ENCODE measurements at regions not wholly inside any gene's neighbourhood (a gene's known extent, or its start where the extent isn't known, plus 50 kb on each side); places are given as distances from the start of the nearest gene placed in this dataset.

DNA sequence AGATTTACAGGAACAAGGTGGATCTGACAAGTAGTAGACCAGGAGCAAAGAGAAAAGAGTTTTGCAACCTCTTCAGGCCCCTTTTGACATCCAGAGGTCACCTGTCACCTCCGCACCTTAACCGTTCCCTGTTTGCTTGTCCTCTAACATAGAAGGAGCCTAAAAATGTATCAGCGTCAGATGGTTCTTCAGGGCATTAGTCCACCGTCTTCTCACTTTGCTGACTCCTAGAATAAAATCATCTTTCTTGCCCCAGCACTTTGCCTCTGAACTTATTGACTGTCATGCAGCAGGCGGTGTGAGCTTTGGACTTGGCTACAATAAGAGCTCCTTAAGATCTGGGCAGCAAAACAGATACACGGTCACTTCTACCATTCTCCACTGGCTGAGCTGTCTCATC lies 339.7 kb upstream of the B3GAT1 start:
- no peak for DNase-seq

GRCh38 chr11:134751031-134751585 lies 339.1 kb upstream of the B3GAT1 start:
- H3K27me3 ChIP-seq (replicated peaks in 1 of 4; ENCODE audit: control extremely low read depth in 1 of 4, control insufficient read depth in 3 of 4, insufficient read depth in 4 of 4, low read length in 3 of 4) = no peaks in the 10 kb centered on the region
- H4K20me1 ChIP-seq (ENCODE audit: control insufficient read depth, insufficient read depth, low read length, poor library complexity, severe bottlenecking) = no peaks in the 10 kb centered on the region
- DNase-seq (no peak), ATAC-seq (ENCODE audit: low read depth) (no peak)
- WGBS (ENCODE audit: insufficient coverage) = 86% methylated on average over 7 of the region's 8 CpGs
- Mint-ChIP-seq H3K9me3 (ENCODE audit: insufficient read depth) (no peaks in the 10 kb centered on the region), H3K4me1 (no peaks in the 10 kb centered on the region), H3K27ac (no peak overlapping the region), H3K4me3 (no peak overlapping the region), H3K27me3 (peaks cover 6% of the 10 kb centered on the region)
- no peaks in the 10 kb centered on the region for H3K4me1 ChIP-seq (ENCODE audit: control insufficient read depth in 2 of 2, insufficient read depth in 2 of 2, low read length in 2 of 2)
- H3K36me3 ChIP-seq (replicated peaks in 1 of 2; ENCODE audit: control extremely low read depth in 1 of 2, control insufficient read depth in 1 of 2, extremely low read depth in 1 of 2, insufficient read depth in 2 of 2, low read length in 1 of 2) = no peaks in the 10 kb centered on the region
- CTCF ChIA-PET = no interaction called here
- no peaks in the 10 kb centered on the region for H3K79me2 ChIP-seq (ENCODE audit: control insufficient read depth, insufficient read depth, low read length)
- intact Hi-C loops (cut with micrococcal nuclease) = no loop called here
- H3K4me3 ChIP-seq (ENCODE audit: control extremely low read depth in 1 of 5, extremely low read depth in 1 of 5, insufficient read depth in 1 of 5, low read depth in 2 of 5, low read length in 4 of 5) = no peak overlapping the region
- no peak overlapping the region for H3K27ac ChIP-seq (ENCODE audit: low read length in 2 of 2)
- H3K9ac ChIP-seq (ENCODE audit: low read length) = no peak overlapping the region
- POLR2A ChIA-PET = no interaction called here
- H2AFZ ChIP-seq (ENCODE audit: insufficient read depth, low read depth, low read length, poor library complexity, severe bottlenecking) = no peak overlapping the region
- no peak for TF ChIP-seq EZH2 (IDR thresholded peaks at IDR 0.05; ENCODE audit: borderline replicate concordance, insufficient read depth, low read depth, low read length, poor library complexity, severe bottlenecking)
- TF ChIP-seq, protein P1, sequence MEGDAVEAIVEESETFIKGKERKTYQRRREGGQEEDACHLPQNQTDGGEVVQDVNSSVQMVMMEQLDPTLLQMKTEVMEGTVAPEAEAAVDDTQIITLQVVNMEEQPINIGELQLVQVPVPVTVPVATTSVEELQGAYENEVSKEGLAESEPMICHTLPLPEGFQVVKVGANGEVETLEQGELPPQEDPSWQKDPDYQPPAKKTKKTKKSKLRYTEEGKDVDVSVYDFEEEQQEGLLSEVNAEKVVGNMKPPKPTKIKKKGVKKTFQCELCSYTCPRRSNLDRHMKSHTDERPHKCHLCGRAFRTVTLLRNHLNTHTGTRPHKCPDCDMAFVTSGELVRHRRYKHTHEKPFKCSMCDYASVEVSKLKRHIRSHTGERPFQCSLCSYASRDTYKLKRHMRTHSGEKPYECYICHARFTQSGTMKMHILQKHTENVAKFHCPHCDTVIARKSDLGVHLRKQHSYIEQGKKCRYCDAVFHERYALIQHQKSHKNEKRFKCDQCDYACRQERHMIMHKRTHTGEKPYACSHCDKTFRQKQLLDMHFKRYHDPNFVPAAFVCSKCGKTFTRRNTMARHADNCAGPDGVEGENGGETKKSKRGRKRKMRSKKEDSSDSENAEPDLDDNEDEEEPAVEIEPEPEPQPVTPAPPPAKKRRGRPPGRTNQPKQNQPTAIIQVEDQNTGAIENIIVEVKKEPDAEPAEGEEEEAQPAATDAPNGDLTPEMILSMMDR (IDR thresholded peaks at IDR 0.05) = no peak
- H3K4me2 ChIP-seq (replicated peaks; ENCODE audit: low read depth, low read length, poor library complexity, severe bottlenecking) = no peak overlapping the region
- peaks cover 0 to 10% (median 0%) of the 10 kb centered on the region in 3 donors for H3K9me3 ChIP-seq (ENCODE audit: control extremely low read depth in 1 of 3, control insufficient read depth in 2 of 3, insufficient read depth in 1 of 3, low read length in 2 of 3)

More for the DNA sequence above, 339.7 kb upstream of the B3GAT1 start:
- peaks cover 0 to 10% (median 0%) of the 10 kb centered on the region in 3 donors for H3K9me3 ChIP-seq (ENCODE audit: control extremely low read depth in 1 of 3, control insufficient read depth in 2 of 3, insufficient read depth in 1 of 3, low read length in 2 of 3)
- no peak for ATAC-seq (ENCODE audit: low read depth)
- no peaks in the 10 kb centered on the region for H3K36me3 ChIP-seq (replicated peaks in 1 of 2; ENCODE audit: control extremely low read depth in 1 of 2, control insufficient read depth in 1 of 2, extremely low read depth in 1 of 2, insufficient read depth in 2 of 2, low read length in 1 of 2)
- ChIA-PET CTCF (no interaction called here), POLR2A (no interaction called here)
- H3K27me3 ChIP-seq (replicated peaks in 1 of 4; ENCODE audit: control extremely low read depth in 1 of 4, control insufficient read depth in 3 of 4, insufficient read depth in 4 of 4, low read length in 3 of 4) = no peaks in the 10 kb centered on the region
- Mint-ChIP-seq H3K27ac (no peak overlapping the region), H3K9me3 (ENCODE audit: insufficient read depth) (no peaks in the 10 kb centered on the region), H3K4me1 (no peaks in the 10 kb centered on the region), H3K27me3 (peaks cover 6% of the 10 kb centered on the region), H3K4me3 (no peak overlapping the region)
- no peak overlapping the region for H3K4me2 ChIP-seq (replicated peaks; ENCODE audit: low read depth, low read length, poor library complexity, severe bottlenecking)
- no peaks in the 10 kb centered on the region for H3K79me2 ChIP-seq (ENCODE audit: control insufficient read depth, insufficient read depth, low read length)
- H4K20me1 ChIP-seq (ENCODE audit: control insufficient read depth, insufficient read depth, low read length, poor library complexity, severe bottlenecking) = no peaks in the 10 kb centered on the region
- WGBS (ENCODE audit: insufficient coverage) = 95% methylated on average over 6 of the region's 6 CpGs
- H2AFZ ChIP-seq (ENCODE audit: insufficient read depth, low read depth, low read length, poor library complexity, severe bottlenecking) = no peak overlapping the region
- no peaks in the 10 kb centered on the region for H3K4me1 ChIP-seq (ENCODE audit: control insufficient read depth in 2 of 2, insufficient read depth in 2 of 2, low read length in 2 of 2)
- intact Hi-C loops (cut with micrococcal nuclease) = no loop called here
- H3K4me3 ChIP-seq (ENCODE audit: control extremely low read depth in 1 of 5, extremely low read depth in 1 of 5, insufficient read depth in 1 of 5, low read depth in 2 of 5, low read length in 4 of 5) = no peak overlapping the region
- no peak overlapping the region for H3K27ac ChIP-seq (ENCODE audit: low read length in 2 of 2)
- no peak for TF ChIP-seq EZH2 (IDR thresholded peaks at IDR 0.05; ENCODE audit: borderline replicate concordance, insufficient read depth, low read depth, low read length, poor library complexity, severe bottlenecking)
- TF ChIP-seq, protein P1 (IDR thresholded peaks at IDR 0.05) = no peak
- H3K9ac ChIP-seq (ENCODE audit: low read length) = no peak overlapping the region
